ENCODE measurements at regions not wholly inside any gene's neighbourhood (a gene's known extent, or its start where the extent isn't known, plus 50 kb on each side); places are given as distances from the start of the nearest gene placed in this dataset.

DNA sequence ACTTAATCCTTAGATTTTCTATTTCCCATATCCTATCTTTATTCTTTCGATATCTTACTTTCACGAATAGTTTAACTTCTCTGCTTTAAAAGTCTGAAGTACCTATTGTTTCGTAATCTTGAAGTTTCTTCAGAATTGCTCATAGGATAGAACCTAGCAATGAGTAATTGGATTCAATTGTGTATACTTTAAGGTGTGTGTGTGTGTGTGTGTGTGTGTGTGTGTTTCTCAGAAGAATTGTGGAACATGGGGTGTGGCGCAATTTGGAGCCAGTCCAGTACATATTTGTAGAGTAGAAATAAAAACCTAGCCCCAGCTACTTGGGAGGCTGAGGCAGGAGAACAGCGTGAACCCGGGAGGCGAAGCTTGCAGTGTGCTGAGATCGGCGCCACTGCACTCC is 897.6 kb downstream of the BCL11A start:
- TF ChIP-seq CHD4 (IDR thresholded peaks at IDR 0.05; ENCODE audit: borderline replicate concordance) (no peak), RAD21 (conservative IDR thresholded peaks at IDR 0.05 in 1 of 2, IDR thresholded peaks at IDR 0.05 in 1 of 2) (no peak), RFX5 (IDR thresholded peaks at IDR 0.05) (no peak), CHD2 (IDR thresholded peaks at IDR 0.05; ENCODE audit: low read length, partially characterized antibody) (no peak), HDAC2 (IDR thresholded peaks at IDR 0.05) (no peak), NR3C1 (IDR thresholded peaks at IDR 0.05) (no peak), ESRRA (IDR thresholded peaks at IDR 0.05; ENCODE audit: borderline replicate concordance, low read length) (no peak), JUN (IDR thresholded peaks at IDR 0.05) (no peak)
- TF ChIP-seq, protein P1, sequence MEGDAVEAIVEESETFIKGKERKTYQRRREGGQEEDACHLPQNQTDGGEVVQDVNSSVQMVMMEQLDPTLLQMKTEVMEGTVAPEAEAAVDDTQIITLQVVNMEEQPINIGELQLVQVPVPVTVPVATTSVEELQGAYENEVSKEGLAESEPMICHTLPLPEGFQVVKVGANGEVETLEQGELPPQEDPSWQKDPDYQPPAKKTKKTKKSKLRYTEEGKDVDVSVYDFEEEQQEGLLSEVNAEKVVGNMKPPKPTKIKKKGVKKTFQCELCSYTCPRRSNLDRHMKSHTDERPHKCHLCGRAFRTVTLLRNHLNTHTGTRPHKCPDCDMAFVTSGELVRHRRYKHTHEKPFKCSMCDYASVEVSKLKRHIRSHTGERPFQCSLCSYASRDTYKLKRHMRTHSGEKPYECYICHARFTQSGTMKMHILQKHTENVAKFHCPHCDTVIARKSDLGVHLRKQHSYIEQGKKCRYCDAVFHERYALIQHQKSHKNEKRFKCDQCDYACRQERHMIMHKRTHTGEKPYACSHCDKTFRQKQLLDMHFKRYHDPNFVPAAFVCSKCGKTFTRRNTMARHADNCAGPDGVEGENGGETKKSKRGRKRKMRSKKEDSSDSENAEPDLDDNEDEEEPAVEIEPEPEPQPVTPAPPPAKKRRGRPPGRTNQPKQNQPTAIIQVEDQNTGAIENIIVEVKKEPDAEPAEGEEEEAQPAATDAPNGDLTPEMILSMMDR (IDR thresholded peaks at IDR 0.05) = no peak

Measured in A549 (cell line).